Upper lobe of left lung (tissue), 4 donors: ENCODE measurements at regions not wholly inside any gene's neighbourhood (a gene's known extent, or its start where the extent isn't known, plus 50 kb on each side); places are given as distances from the start of the nearest gene placed in this dataset.

Source experiments
- POLR2A ChIP-seq, 4 donors: fragments of 450-650 bp; IDR thresholded peaks; one replicate each; pipeline ENCODE4 v1.5.1; 2016 to 2017; ENCODE audit warnings: antibody characterized with exemption in 4 of 4, mild to moderate bottlenecking in 2 of 4
- TF ChIP-seq, protein P1 (sequence below), 6 experiments: fragments of 450-650 bp in 4 of 6; fragments of 200-600 bp in 2 of 6; sonication (generic) in 2 of 6; IDR thresholded peaks; one replicate each; pipeline ENCODE4 v1.5.1; 2016 to 2019; ENCODE audit warnings: antibody characterized with exemption in 6 of 6

DNA sequence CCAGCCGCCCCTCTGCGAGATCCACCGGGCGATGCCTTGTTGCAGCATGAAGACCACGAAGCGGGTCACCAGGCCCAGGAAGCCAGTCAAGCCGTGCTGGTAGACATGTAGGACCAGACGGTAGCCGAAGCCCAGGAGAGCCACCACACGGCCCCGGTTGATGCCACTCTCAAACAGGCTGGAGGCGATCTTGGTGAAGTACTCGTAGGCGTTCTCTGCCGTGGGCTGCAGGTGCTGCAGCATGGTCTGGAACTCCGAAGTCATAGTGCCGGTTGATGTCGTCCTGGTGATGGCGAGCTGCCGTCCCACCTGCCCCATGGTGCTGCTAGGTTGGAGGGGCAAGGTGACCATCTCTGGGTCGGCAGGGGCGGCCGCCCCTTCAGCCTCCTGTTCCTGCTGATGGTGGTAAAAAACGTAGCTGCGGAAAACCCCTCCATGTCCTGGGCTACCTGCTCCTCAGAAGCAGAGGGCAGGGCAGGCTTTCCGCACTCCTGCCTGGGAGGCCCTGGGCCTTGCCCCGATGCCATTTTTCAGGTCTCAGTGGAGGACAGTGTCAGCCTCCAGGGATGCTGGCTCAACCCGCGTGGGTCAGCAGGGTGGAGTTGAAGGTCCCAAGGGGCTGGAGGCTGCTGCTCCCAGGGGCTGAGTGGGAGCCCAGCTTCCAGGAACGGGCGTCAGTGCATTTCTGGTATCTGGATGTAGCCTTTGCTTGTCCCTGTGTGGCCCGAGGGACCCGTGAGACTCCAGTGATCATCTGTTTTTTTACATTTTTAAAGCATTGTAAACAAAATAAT is 98.7 kb downstream of the ADAMTS15 start:
- TF ChIP-seq, protein P1, sequence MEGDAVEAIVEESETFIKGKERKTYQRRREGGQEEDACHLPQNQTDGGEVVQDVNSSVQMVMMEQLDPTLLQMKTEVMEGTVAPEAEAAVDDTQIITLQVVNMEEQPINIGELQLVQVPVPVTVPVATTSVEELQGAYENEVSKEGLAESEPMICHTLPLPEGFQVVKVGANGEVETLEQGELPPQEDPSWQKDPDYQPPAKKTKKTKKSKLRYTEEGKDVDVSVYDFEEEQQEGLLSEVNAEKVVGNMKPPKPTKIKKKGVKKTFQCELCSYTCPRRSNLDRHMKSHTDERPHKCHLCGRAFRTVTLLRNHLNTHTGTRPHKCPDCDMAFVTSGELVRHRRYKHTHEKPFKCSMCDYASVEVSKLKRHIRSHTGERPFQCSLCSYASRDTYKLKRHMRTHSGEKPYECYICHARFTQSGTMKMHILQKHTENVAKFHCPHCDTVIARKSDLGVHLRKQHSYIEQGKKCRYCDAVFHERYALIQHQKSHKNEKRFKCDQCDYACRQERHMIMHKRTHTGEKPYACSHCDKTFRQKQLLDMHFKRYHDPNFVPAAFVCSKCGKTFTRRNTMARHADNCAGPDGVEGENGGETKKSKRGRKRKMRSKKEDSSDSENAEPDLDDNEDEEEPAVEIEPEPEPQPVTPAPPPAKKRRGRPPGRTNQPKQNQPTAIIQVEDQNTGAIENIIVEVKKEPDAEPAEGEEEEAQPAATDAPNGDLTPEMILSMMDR (IDR thresholded peaks at IDR 0.05): no peak
- TF ChIP-seq POLR2A (IDR thresholded peaks at IDR 0.05): no peak
